CD4-positive, alpha-beta T cell (primary cell): ENCODE measurements at regions not wholly inside any gene's neighbourhood (a gene's known extent, or its start where the extent isn't known, plus 50 kb on each side); places are given as distances from the start of the nearest gene placed in this dataset.

Experiments used
- ATAC-seq: fragments of 200-7000 bp; cut with Tn5 transposase; one replicate; pipeline ENCODE4 v1.10.0; 2022; ENCODE audit warnings: mild to moderate bottlenecking; ENCODE audit not compliant: poor library complexity
- CTCF ChIA-PET: fragments of 350-600 bp; sonication (Branson Sonifier 250); formaldehyde crosslinking; loops from one replicate; lab custom pipeline; 2021; ENCODE audit warnings: antibody characterized with exemption, inconsistent platforms; lab: Charles Lee
- POLR2A ChIA-PET: fragments of 350-600 bp; sonication (Branson Sonifier 250); formaldehyde crosslinking; loops from one replicate; lab custom pipeline; 2021; ENCODE audit warnings: antibody characterized with exemption, inconsistent platforms; lab: Charles Lee
- DNase-seq, 14 experiments: peaks; one replicate each; pipeline ENCODE4 v3.0.0-alpha.2; 2013 to 2020; ENCODE audit warnings: mixed read lengths in 2 of 14
- H3K27ac ChIP-seq, 2 donors: one replicate each; pipeline versions ENCODE4 v1.5.1 to v1.7.0; 2013; ENCODE audit warnings: low read length in 2 of 2, low read depth in 1 of 2, mild to moderate bottlenecking in 1 of 2
- H3K27me3 ChIP-seq, 2 experiments: 1 replicate in 1 of 2; 2 replicates in 1 of 2; pipeline versions ENCODE4 v1.6.1 to v1.7.0; 2013; ENCODE audit warnings: low read length in 2 of 2, control low read depth in 1 of 2, mild to moderate bottlenecking in 1 of 2, moderate library complexity in 1 of 2; ENCODE audit not compliant: insufficient read depth in 2 of 2, control insufficient read depth in 1 of 2
- H3K36me3 ChIP-seq: one replicate; pipeline ENCODE4 v1.6.1; 2013; ENCODE audit warnings: low read length, control low read depth; ENCODE audit not compliant: insufficient read depth
- H3K4me1 ChIP-seq: one replicate; pipeline ENCODE4 v1.6.1; 2013; ENCODE audit warnings: low read length, control low read depth; ENCODE audit not compliant: insufficient read depth
- H3K4me3 ChIP-seq: one replicate; pipeline ENCODE4 v1.5.1; 2013; ENCODE audit warnings: mild to moderate bottlenecking, low read length, moderate library complexity
- H3K9me3 ChIP-seq, 2 experiments: 1 replicate in 1 of 2; 2 replicates in 1 of 2; pipeline versions ENCODE4 v1.6.1 to v1.7.0; 2013; ENCODE audit warnings: low read length in 2 of 2, mild to moderate bottlenecking in 2 of 2, control low read depth in 1 of 2, moderate library complexity in 1 of 2; ENCODE audit not compliant: control insufficient read depth in 1 of 2, insufficient read depth in 1 of 2
- H3K27ac Mint-ChIP-seq: one replicate; pipeline ENCODE4 v1.8.0; 2020; ENCODE audit warnings: mixed read lengths
- H3K27me3 Mint-ChIP-seq: one replicate; pipeline ENCODE4 v1.8.0; 2021; ENCODE audit warnings: mixed read lengths
- H3K36me3 Mint-ChIP-seq: one replicate; pipeline ENCODE4 v1.8.0; 2021; ENCODE audit warnings: low read depth, mixed read lengths
- H3K4me1 Mint-ChIP-seq: one replicate; pipeline ENCODE4 v1.8.0; 2021; ENCODE audit warnings: low read depth, mixed read lengths
- H3K4me3 Mint-ChIP-seq: one replicate; pipeline ENCODE4 v1.8.0; 2020; ENCODE audit warnings: mild to moderate bottlenecking, mixed read lengths
- H3K9me3 Mint-ChIP-seq: one replicate; pipeline ENCODE4 v1.8.0; 2020; ENCODE audit warnings: mixed read lengths
- intact Hi-C, 2 experiments: fragments of 100-400 bp; cut with DNase I in 1 of 2; cut with micrococcal nuclease in 1 of 2; formaldehyde crosslinking; loops; one replicate each; pipeline versions ENCODE4 v1.15.1 to v1.9.0; 2023 to 2025; cut with DNase I, micrococcal nuclease
- TF ChIP-seq, protein P1 (sequence below): fragments of 200-600 bp; IDR thresholded peaks from one replicate; pipeline ENCODE4 v1.8.0; 2022; ENCODE audit warnings: antibody characterized with exemption, mild to moderate bottlenecking

GRCh38 chr6:92024110-92024509, 1395.2 kb downstream of the EPHA7 start:
- H3K27ac Mint-ChIP-seq = no peak overlapping the region
- ChIA-PET CTCF (no interaction called here), POLR2A (no interaction called here)
- Histone ChIP-seq H3K9me3 (no peaks in the 10 kb centered on the region), H3K4me1 (no peaks in the 10 kb centered on the region), H3K27me3 (no peaks in the 10 kb centered on the region), H3K36me3 (no peaks in the 10 kb centered on the region), H3K27ac (no peak overlapping the region), H3K4me3 (no peak overlapping the region)
- ATAC-seq = no peak
- peaks cover 5% of the 10 kb centered on the region for H3K9me3 Mint-ChIP-seq
- intact Hi-C loops = no loop called here
- no peaks in the 10 kb centered on the region for H3K36me3 Mint-ChIP-seq
- no peaks in the 10 kb centered on the region for H3K4me1 Mint-ChIP-seq
- TF ChIP-seq, protein P1, sequence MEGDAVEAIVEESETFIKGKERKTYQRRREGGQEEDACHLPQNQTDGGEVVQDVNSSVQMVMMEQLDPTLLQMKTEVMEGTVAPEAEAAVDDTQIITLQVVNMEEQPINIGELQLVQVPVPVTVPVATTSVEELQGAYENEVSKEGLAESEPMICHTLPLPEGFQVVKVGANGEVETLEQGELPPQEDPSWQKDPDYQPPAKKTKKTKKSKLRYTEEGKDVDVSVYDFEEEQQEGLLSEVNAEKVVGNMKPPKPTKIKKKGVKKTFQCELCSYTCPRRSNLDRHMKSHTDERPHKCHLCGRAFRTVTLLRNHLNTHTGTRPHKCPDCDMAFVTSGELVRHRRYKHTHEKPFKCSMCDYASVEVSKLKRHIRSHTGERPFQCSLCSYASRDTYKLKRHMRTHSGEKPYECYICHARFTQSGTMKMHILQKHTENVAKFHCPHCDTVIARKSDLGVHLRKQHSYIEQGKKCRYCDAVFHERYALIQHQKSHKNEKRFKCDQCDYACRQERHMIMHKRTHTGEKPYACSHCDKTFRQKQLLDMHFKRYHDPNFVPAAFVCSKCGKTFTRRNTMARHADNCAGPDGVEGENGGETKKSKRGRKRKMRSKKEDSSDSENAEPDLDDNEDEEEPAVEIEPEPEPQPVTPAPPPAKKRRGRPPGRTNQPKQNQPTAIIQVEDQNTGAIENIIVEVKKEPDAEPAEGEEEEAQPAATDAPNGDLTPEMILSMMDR = no peak
- no peaks in the 10 kb centered on the region for H3K27me3 Mint-ChIP-seq
- no peak overlapping the region for H3K4me3 Mint-ChIP-seq
- no peak for DNase-seq

DNA sequence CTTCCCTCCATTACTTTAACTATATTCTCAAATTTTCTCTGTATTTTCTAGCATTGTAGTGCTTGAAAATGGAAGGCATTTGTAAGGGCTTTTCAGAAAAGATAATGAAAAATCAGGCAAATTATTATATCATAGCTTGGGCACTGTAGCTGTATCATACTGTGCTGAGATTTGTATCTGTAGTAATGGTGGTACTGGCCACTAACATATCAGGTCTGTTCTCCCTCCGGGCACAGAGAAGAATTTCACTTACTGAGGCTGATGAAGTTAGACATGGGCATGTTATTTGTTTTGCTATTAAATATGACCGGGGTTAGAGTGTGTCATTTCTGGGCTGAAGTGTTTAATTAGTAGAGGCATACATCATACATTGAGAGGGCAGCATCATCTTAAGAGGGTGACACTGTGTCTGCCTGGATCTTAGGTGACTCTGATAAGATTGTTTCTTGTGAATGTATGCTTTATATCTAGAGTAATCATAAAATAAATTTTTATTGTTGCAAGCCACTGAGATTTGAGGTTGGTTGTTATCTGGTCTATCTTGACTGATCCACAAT, 1395.9 kb downstream of the EPHA7 start:
- Mint-ChIP-seq H3K4me3 (no peak overlapping the region), H3K27ac (no peak overlapping the region), H3K36me3 (no peaks in the 10 kb centered on the region), H3K9me3 (peaks cover 5% of the 10 kb centered on the region), H3K4me1 (no peaks in the 10 kb centered on the region), H3K27me3 (no peaks in the 10 kb centered on the region)
- TF ChIP-seq, protein P1 = no peak
- ChIA-PET CTCF (no interaction called here), POLR2A (no interaction called here)
- no peaks in the 10 kb centered on the region for H3K36me3 ChIP-seq
- no peak overlapping the region for H3K4me3 ChIP-seq
- DNase-seq (no peak), ATAC-seq (no peak)
- intact Hi-C loops = no loop called here
- no peaks in the 10 kb centered on the region for H3K9me3 ChIP-seq
- no peaks in the 10 kb centered on the region for H3K4me1 ChIP-seq
- H3K27me3 ChIP-seq = no peaks in the 10 kb centered on the region
- no peak overlapping the region for H3K27ac ChIP-seq

- Histone ChIP-seq H3K36me3 (no peaks in the 10 kb centered on the region), H3K9me3 (peaks cover 0 to 9% of the 10 kb centered on the region in 2 experiments), H3K4me3 (no peak overlapping the region), H3K27me3 (no peaks in the 10 kb centered on the region), H3K27ac (no peak overlapping the region), H3K4me1 (no peaks in the 10 kb centered on the region)
- Mint-ChIP-seq H3K36me3 (no peaks in the 10 kb centered on the region), H3K4me1 (no peaks in the 10 kb centered on the region), H3K9me3 (peaks cover 9% of the 10 kb centered on the region), H3K4me3 (no peak overlapping the region), H3K27me3 (no peaks in the 10 kb centered on the region), H3K27ac (no peak overlapping the region)
- DNase-seq (peak in 1 of 14 experiments; percentile 4), ATAC-seq (no peak)
- ChIA-PET CTCF (no interaction called here), POLR2A (no interaction called here)
- intact Hi-C loops = no loop called here
- TF ChIP-seq, protein P1 = no peak
These were observed 1407.6 kb downstream of the EPHA7 start for GRCh38 chr6:92011681-92012245.
